Endothelial cell of umbilical vein (primary cell): ENCODE measurements at regions not wholly inside any gene's neighbourhood (a gene's known extent, or its start where the extent isn't known, plus 50 kb on each side); places are given as distances from the start of the nearest gene placed in this dataset.

Source experiments
- CTCF ChIP-seq, 2 donors: IDR thresholded peaks; 1 replicate in 1 of 2; 2 replicates in 1 of 2; pipeline ENCODE4 v1.5.1; 2011; ENCODE audit warnings: low read length in 2 of 2, mild to moderate bottlenecking in 2 of 2, moderate library complexity in 2 of 2, control low read depth in 1 of 2, inconsistent platforms in 1 of 2, low read depth in 1 of 2; ENCODE audit not compliant: insufficient read depth in 1 of 2; ENCODE audit errors: extremely low read depth in 1 of 2
- EZH2 ChIP-seq: IDR thresholded peaks from 2 replicates; pipeline ENCODE4 v1.6.1; 2012; ENCODE audit warnings: borderline replicate concordance, low read depth, mild to moderate bottlenecking, moderate library complexity, low read length, inconsistent platforms; ENCODE audit not compliant: severe bottlenecking
- FOS ChIP-seq: IDR thresholded peaks from 2 replicates; pipeline ENCODE4 v1.6.1; 2011; ENCODE audit warnings: mild to moderate bottlenecking, low read length, moderate library complexity, borderline replicate concordance; ENCODE audit not compliant: insufficient read depth
- MAX ChIP-seq: IDR thresholded peaks from 2 replicates; pipeline ENCODE4 v1.6.1; 2011; ENCODE audit not compliant: insufficient read depth, insufficient read length
- MYC ChIP-seq: IDR thresholded peaks from one replicate; pipeline ENCODE4 v1.6.1; 2011; ENCODE audit warnings: mild to moderate bottlenecking, low read depth, low read length
- POLR2A ChIP-seq: IDR thresholded peaks from 2 replicates; pipeline ENCODE4 v1.6.1; 2012; ENCODE audit warnings: low read depth, mild to moderate bottlenecking, control low read depth, low read length
- POLR2AphosphoS5 ChIP-seq: IDR thresholded peaks from 2 replicates; pipeline ENCODE4 v1.6.1; 2012; ENCODE audit warnings: low read depth, mild to moderate bottlenecking, control low read depth, low read length, moderate library complexity; ENCODE audit not compliant: insufficient read depth

GRCh38 chr12:41680155-41680554, 464.5 kb downstream of the GXYLT1 start:
- no peak for TF ChIP-seq CTCF (IDR thresholded peaks at IDR 0.05; ENCODE audit: extremely low read depth in 1 of 2, insufficient read depth in 1 of 2, low read depth in 1 of 2, low read length in 2 of 2)
- TF ChIP-seq POLR2AphosphoS5 = no peak
- TF ChIP-seq MAX = no peak
- TF ChIP-seq EZH2 = no peak
- TF ChIP-seq POLR2A = no peak
- TF ChIP-seq FOS = no peak
- no peak for TF ChIP-seq MYC
